Hepatocyte (in vitro differentiated cells): ENCODE measurements at regions not wholly inside any gene's neighbourhood (a gene's known extent, or its start where the extent isn't known, plus 50 kb on each side); places are given as distances from the start of the nearest gene placed in this dataset.

ENCODE experiments used
- EZH2 ChIP-seq: fragments of 200-600 bp; sonication (generic); IDR thresholded peaks from 2 replicates; pipeline ENCODE4 v1.6.1; 2016; ENCODE audit warnings: antibody characterized with exemption, mild to moderate bottlenecking, borderline replicate concordance
- TF ChIP-seq, protein P1 (sequence below): fragments of 200-600 bp; sonication (generic); IDR thresholded peaks from 2 replicates; pipeline ENCODE4 v1.5.1; 2016; ENCODE audit warnings: antibody characterized with exemption, mild to moderate bottlenecking; ENCODE audit not compliant: poor library complexity

DNA sequence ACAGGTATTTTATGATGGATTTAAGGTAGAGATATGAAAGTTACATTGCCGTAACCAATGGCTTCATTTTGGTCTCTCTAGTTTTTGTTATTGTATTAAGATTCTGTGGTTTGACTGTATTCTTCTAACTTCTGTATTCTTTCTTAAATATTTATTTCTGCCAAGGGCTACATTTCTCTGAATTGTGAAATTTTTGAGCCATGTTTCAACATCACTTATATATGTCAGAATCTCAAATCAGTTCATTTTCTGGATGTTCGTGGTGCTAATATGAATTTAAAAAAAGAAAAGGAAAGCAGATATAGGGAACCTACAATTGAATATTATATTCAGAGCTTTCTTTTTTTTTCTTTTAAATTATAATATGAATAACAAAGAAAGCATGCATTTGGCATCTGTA is 142.7 kb downstream of the ANXA1 start:
- TF ChIP-seq, protein P1, sequence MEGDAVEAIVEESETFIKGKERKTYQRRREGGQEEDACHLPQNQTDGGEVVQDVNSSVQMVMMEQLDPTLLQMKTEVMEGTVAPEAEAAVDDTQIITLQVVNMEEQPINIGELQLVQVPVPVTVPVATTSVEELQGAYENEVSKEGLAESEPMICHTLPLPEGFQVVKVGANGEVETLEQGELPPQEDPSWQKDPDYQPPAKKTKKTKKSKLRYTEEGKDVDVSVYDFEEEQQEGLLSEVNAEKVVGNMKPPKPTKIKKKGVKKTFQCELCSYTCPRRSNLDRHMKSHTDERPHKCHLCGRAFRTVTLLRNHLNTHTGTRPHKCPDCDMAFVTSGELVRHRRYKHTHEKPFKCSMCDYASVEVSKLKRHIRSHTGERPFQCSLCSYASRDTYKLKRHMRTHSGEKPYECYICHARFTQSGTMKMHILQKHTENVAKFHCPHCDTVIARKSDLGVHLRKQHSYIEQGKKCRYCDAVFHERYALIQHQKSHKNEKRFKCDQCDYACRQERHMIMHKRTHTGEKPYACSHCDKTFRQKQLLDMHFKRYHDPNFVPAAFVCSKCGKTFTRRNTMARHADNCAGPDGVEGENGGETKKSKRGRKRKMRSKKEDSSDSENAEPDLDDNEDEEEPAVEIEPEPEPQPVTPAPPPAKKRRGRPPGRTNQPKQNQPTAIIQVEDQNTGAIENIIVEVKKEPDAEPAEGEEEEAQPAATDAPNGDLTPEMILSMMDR = no peak
- TF ChIP-seq EZH2 = no peak
